Urothelium cell line (cell line): ENCODE measurements at regions not wholly inside any gene's neighbourhood (a gene's known extent, or its start where the extent isn't known, plus 50 kb on each side); places are given as distances from the start of the nearest gene placed in this dataset.

Source experiments
- DNase-seq: peaks from one replicate; pipeline ENCODE4 v3.0.0; 2011; ENCODE audit warnings: low spot score, mixed read lengths
- FAIRE-seq: peaks from 2 replicates; lab custom pipeline; 2011; peaks lifted over from hg19 to GRCh38; lab: Jason Lieb, UNC

DNA sequence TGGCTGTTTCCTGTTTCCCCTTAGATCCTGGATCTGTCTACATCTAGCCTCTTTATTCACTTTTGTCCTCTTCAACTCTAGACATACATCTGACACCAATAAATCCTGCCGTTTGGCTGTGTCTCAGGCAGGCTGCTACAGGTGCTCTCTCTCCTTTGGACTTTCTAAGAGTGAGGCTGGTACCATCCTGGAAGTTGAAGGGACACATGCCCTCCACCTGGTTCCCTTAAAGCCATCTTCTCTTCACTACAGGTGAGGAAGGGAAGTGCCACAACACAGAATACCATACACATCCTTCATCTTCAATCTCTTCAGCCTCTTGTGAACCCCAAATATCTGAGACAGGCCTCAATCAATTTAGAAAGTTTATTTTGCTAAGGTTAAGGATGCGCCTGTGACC lies 137.9 kb downstream of the BACH1 start:
- FAIRE-seq (no peak), DNase-seq (no peak)

- DNase-seq (no peak), FAIRE-seq (no peak)
Observed at GRCh38 chr21:29441651-29442050, 142.9 kb downstream of the BACH1 start.

DNA sequence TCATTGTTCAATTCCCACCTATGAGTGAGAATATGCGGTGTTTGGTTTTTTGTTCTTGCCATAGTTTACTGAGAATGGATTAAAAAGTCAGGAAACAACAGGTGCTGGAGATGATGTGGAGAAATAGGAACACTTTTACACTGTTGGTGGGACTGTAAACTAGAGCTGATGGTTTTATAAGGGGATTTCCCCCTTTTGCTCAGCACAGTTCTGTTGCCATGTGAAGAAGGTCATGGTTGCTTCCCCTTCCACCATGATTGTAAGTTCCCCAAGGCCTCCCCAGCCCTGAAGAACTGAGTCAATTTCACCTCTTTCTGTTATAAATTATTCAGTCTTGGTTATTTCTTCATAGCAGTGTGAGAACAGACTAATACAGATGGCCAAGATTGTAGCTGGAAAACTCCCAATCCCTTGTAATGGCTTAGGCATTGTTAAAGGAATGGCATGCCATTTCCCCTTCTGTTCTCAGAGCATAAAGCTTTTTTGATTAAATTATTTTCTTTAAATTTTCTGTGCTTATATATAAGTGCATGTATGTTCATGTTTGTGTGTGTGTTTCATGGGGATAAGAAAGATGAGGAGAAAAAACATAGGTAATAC lies 144.8 kb downstream of the BACH1 start:
- DNase-seq (no peak), FAIRE-seq (peak; percentile 32)

DNA sequence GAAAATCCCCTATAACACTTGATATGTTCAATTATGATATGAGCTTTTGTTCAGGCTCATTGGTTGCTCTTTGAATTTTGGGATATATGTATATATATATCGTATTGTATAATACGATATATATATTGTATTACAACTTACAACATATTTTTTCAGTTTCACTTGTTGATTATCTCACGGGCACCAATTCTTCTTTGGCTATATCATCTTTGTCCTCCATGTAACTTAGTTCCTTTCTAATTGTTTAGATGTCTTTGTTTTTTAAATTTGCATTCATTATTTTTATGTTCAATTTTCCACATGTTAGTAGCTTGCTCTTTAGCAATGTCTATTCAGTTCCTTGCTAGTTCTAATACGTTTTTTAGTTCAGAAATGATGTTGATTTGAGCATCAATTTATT lies 150.0 kb downstream of the BACH1 start:
- DNase-seq (no peak), FAIRE-seq (no peak)

- FAIRE-seq, result no peak
- no peak for DNase-seq
Observed at GRCh38 chr21:29449306-29449950, 150.7 kb downstream of the BACH1 start.

- DNase-seq (no peak), FAIRE-seq (no peak)
Observed at GRCh38 chr21:29450058-29450457, 151.3 kb downstream of the BACH1 start.

DNA sequence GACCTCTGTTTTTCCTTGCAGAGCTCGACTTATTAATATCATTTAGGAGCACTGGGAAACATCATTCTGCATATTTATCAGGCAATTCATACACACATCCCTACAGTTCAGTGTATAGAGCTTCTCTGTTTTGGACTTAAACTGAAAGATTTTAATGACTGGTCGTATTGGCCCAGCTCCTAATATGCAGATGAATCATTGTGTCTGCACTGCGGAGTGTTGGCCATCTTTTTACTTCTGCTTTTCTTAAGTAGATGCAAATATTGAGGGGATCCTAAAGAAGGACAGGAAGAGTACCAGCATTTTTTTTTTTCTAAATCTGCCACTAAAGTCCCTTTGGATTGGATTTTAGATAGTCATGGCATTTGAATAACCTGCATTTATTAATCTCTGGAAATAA lies 154.8 kb downstream of the BACH1 start:
- DNase-seq (no peak), FAIRE-seq (no peak)

DNA sequence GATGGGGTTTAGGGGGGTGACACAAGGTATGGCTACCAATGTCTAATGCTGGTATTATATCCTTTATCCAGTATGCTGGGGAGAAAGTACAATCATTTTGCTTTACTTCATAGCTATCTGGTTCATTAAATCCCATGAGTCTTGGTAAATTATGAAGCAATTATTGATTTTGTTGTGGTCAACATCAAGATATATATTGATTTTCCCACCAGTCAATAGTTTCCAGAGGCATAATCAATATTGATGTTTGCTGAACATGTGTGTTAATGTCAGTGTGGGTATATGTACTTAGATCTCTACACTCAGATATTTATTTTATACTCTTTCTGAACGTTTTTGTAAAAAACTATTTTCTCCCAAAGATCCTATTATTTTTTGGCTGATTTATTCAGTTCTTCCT lies 155.5 kb downstream of the BACH1 start:
- FAIRE-seq (no peak), DNase-seq (no peak)

DNA sequence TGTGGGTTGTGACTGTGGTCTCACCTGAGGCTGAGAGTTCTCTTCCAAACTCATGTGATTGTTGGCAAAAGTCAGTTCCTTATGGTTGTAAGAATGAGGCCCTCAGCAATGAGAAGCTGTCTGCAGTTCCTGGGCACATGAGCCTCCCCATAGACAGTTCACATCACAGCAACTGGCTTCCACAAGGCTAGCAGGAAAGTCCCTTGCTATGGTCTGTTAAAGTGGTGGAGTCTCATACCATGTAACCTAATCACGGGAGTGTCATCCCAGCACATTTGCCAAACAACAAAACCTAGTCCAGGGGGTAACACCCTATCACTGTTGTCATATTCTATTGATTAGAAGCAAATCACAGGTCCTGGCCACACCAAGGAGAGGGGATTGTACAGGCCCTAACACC lies 163.8 kb downstream of the BACH1 start:
- FAIRE-seq, result no peak
- DNase-seq, result no peak

GRCh38 chr21:29465546-29465945 lies 166.8 kb downstream of the BACH1 start:
- FAIRE-seq (no peak), DNase-seq (no peak)

DNA sequence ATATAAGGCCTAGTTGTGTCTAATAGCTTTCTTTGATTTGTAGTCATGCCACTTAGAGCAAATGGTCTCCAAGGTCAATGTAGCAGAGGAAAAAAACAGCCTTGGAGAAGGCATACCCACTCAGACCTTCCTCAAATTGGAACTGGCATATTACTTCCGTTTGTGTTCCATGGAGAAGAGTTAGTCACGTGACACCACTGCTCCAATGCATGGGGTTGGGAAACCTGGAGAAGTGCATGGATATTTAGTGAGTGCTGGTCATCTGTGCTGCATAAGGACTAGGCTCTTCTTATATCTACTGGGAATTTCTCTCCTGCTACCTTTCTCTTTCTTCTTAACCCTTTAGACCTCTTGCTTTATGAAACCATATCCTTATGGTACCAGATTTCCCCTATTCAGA lies 167.8 kb downstream of the BACH1 start:
- FAIRE-seq (no peak), DNase-seq (no peak)

GRCh38 chr21:29470397-29470796 lies 171.7 kb downstream of the BACH1 start:
- DNase-seq (no peak), FAIRE-seq (no peak)

GRCh38 chr21:29473808-29474207 lies 175.1 kb downstream of the BACH1 start:
- no peak for DNase-seq
- no peak for FAIRE-seq

- no peak for DNase-seq
- FAIRE-seq, result no peak
Observed at GRCh38 chr21:29475329-29475728, 176.6 kb downstream of the BACH1 start.

- DNase-seq (no peak), FAIRE-seq (peak; percentile 27)
Observed at GRCh38 chr21:29477347-29477746, 178.6 kb downstream of the BACH1 start.

DNA sequence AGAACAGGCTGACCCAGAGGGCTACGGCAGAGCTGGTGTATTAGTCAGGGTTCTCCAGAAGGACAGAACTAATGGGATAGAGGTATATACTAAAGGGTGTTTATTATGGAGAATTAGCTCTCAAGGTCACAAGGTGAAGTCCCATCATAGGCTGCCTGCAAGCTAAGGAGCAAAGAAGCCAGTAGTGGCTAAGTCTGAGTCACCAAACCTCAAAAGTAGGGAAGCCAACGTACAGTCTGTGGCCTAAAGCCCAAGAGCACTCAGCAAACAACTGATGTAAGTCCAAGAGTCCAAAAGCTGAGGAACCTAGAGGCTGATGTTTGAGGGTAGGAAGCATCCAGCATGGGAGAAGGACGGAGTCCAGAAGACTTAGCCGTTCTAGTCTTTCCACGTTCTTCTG lies 179.2 kb downstream of the BACH1 start:
- FAIRE-seq (peak; percentile 87), DNase-seq (no peak)

DNA sequence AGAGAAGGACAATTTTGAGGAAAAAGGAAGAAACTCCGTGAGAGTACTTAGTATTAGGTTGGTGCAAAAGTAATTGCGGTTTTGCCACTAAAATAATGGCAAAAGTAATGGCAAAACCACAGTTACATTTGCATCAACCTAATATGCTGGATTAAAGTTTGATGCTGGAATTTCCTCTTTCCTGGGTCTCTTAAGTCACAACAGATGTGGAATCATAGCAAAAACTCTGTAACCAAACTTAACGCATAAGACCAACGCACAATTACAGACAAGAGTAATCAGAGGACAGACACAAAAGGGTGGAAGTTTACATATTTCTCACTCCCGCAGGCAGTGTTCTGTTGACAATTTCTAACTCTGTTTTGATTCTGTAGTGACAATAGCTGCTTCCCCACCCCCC lies 182.4 kb downstream of the BACH1 start:
- FAIRE-seq (no peak), DNase-seq (no peak)

- FAIRE-seq (no peak), DNase-seq (no peak)
Observed at GRCh38 chr21:29481641-29482040, 182.9 kb downstream of the BACH1 start.

GRCh38 chr21:29486306-29486807 lies 187.6 kb downstream of the BACH1 start:
- FAIRE-seq (no peak), DNase-seq (no peak)
